Trophoblast cell (in vitro differentiated cells and primary cell): ENCODE measurements at regions not wholly inside any gene's neighbourhood (a gene's known extent, or its start where the extent isn't known, plus 50 kb on each side); places are given as distances from the start of the nearest gene placed in this dataset.
A peak's percentile ranks its signal among the peaks of the same experiment; 100 is the strongest.

Experiments used
- DNase-seq, 2 donors: peaks; one replicate each; pipeline ENCODE4 v3.0.0-alpha.2; 2016
- H2AFZ ChIP-seq: 2 replicates; pipeline ENCODE4 v1.6.1; 2013; ENCODE audit warnings: low read length, moderate library complexity, mild to moderate bottlenecking; ENCODE audit not compliant: insufficient read depth, poor library complexity
- H2AK5ac ChIP-seq: 2 replicates; pipeline ENCODE4 v1.6.1; 2013; ENCODE audit warnings: mild to moderate bottlenecking, low read length
- H2BK120ac ChIP-seq: 2 replicates; pipeline ENCODE4 v1.6.1; 2013; ENCODE audit warnings: low read length, mild to moderate bottlenecking, moderate library complexity; ENCODE audit not compliant: insufficient read depth, poor library complexity
- H2BK12ac ChIP-seq: 2 replicates; pipeline ENCODE4 v1.6.1; 2013; ENCODE audit warnings: mild to moderate bottlenecking, low read length, moderate library complexity
- H2BK5ac ChIP-seq: 2 replicates; pipeline ENCODE4 v1.6.1; 2013; ENCODE audit warnings: low read length, low read depth, moderate library complexity, mild to moderate bottlenecking; ENCODE audit not compliant: poor library complexity
- H3K14ac ChIP-seq: 2 replicates; pipeline ENCODE4 v1.6.1; 2013; ENCODE audit warnings: mild to moderate bottlenecking, low read length
- H3K18ac ChIP-seq: 2 replicates; pipeline ENCODE4 v1.6.1; 2013; ENCODE audit warnings: mild to moderate bottlenecking, low read length
- H3K23ac ChIP-seq: 2 replicates; pipeline ENCODE4 v1.6.1; 2013; ENCODE audit warnings: low read length
- H3K27ac ChIP-seq: 2 replicates; pipeline ENCODE4 v1.5.1; 2013; ENCODE audit warnings: low read depth, mild to moderate bottlenecking, inconsistent platforms, low read length, moderate library complexity
- H3K27me3 ChIP-seq: 2 replicates; pipeline ENCODE4 v1.6.1; 2013; ENCODE audit warnings: inconsistent platforms, mild to moderate bottlenecking, low read length, moderate library complexity; ENCODE audit not compliant: insufficient read depth
- H3K36me3 ChIP-seq, 2 experiments: 1 replicate in 1 of 2; 2 replicates in 1 of 2; pipeline ENCODE4 v1.6.1; 2013; ENCODE audit warnings: low read length in 2 of 2, mild to moderate bottlenecking in 2 of 2, moderate library complexity in 1 of 2; ENCODE audit not compliant: insufficient read depth in 2 of 2, control insufficient read depth in 1 of 2
- H3K4ac ChIP-seq: 2 replicates; pipeline ENCODE4 v1.6.1; 2013; ENCODE audit warnings: low read depth, mild to moderate bottlenecking, low read length, moderate library complexity
- H3K4me1 ChIP-seq, 2 experiments: 1 replicate in 1 of 2; 2 replicates in 1 of 2; pipeline ENCODE4 v1.6.1; 2013; ENCODE audit warnings: low read length in 2 of 2, mild to moderate bottlenecking in 2 of 2, moderate library complexity in 1 of 2; ENCODE audit not compliant: insufficient read depth in 2 of 2, control insufficient read depth in 1 of 2
- H3K4me2 ChIP-seq: 2 replicates; pipeline ENCODE4 v1.6.1; 2013; ENCODE audit warnings: inconsistent platforms, mild to moderate bottlenecking, low read length, moderate library complexity
- H3K4me3 ChIP-seq: 2 replicates; pipeline ENCODE4 v1.5.1; 2013; ENCODE audit warnings: mild to moderate bottlenecking, low read depth, low read length, inconsistent platforms
- H3K79me1 ChIP-seq: one replicate; pipeline ENCODE4 v1.6.1; 2013; ENCODE audit warnings: low read length
- H3K79me2 ChIP-seq: 2 replicates; pipeline ENCODE4 v1.6.1; 2013; ENCODE audit warnings: low read length, mild to moderate bottlenecking; ENCODE audit not compliant: control insufficient read depth, insufficient read depth, poor library complexity
- H3K9ac ChIP-seq: 2 replicates; pipeline ENCODE4 v1.6.1; 2013; ENCODE audit warnings: mild to moderate bottlenecking, low read length
- H3K9me3 ChIP-seq: 2 replicates; pipeline ENCODE4 v1.6.1; 2013; ENCODE audit warnings: low read depth, mild to moderate bottlenecking, control low read depth, inconsistent platforms, low read length; ENCODE audit not compliant: insufficient read depth
- H4K12ac ChIP-seq: 2 replicates; pipeline ENCODE4 v1.6.1; 2013; ENCODE audit warnings: low read depth, mild to moderate bottlenecking, low read length, moderate library complexity
- H4K8ac ChIP-seq: 2 replicates; pipeline ENCODE4 v1.6.1; 2013; ENCODE audit warnings: low read depth, mild to moderate bottlenecking, low read length, moderate library complexity
- H4K91ac ChIP-seq: one replicate; pipeline ENCODE4 v1.6.1; 2013; ENCODE audit warnings: low read depth, mild to moderate bottlenecking, low read length, moderate library complexity
- WGBS: extraction: QIAGEN DNeasy Blood & Tissue Kit; methylation state at CpG from one replicate; pipeline ENCODE4 v1.1.7; 2013; ENCODE audit warnings: missing lambda C conversion rate; ENCODE audit not compliant: insufficient read length, insufficient coverage; ENCODE audit errors: extremely low coverage; 5-methylcytosine and 5-hydroxymethylcytosine counted together

- Histone ChIP-seq H4K12ac (no peak overlapping the region), H4K8ac (no peak overlapping the region), H3K14ac (no peak overlapping the region), H2BK120ac (no peak overlapping the region), H3K9ac (no peak overlapping the region), H3K9me3 (no peaks in the 10 kb centered on the region), H2AFZ (no peak overlapping the region), H4K91ac (no peak overlapping the region), H3K23ac (no peak overlapping the region), H2BK5ac (no peak overlapping the region), H3K27ac (no peak overlapping the region), H3K36me3 (no peaks in the 10 kb centered on the region), H3K4me3 (no peak overlapping the region), H2AK5ac (no peak overlapping the region), H3K79me2 (no peaks in the 10 kb centered on the region), H3K4ac (no peak overlapping the region), H3K27me3 (no peaks in the 10 kb centered on the region), H2BK12ac (no peak overlapping the region), H3K4me1 (no peaks in the 10 kb centered on the region), H3K79me1 (no peaks in the 10 kb centered on the region), H3K18ac (no peak overlapping the region), H3K4me2 (no peak overlapping the region)
- WGBS = no CpG with 5 or more reads among the region's 1 CpG
- no peak for DNase-seq
Measured at GRCh38 chr3:80785875-80786274, 975.6 kb downstream of the GBE1 start.

GRCh38 chr3:80785475-80785874 is 976.0 kb downstream of the GBE1 start:
- no CpG with 5 or more reads among the region's 3 CpGs for WGBS
- Histone ChIP-seq H4K8ac (no peak overlapping the region), H3K4ac (no peak overlapping the region), H2BK120ac (no peak overlapping the region), H2AFZ (no peak overlapping the region), H3K4me2 (no peak overlapping the region), H4K12ac (no peak overlapping the region), H3K4me3 (no peak overlapping the region), H2BK5ac (no peak overlapping the region), H3K79me2 (no peaks in the 10 kb centered on the region), H3K79me1 (no peaks in the 10 kb centered on the region), H3K27me3 (no peaks in the 10 kb centered on the region), H2BK12ac (no peak overlapping the region), H2AK5ac (no peak overlapping the region), H3K27ac (no peak overlapping the region), H4K91ac (no peak overlapping the region), H3K23ac (no peak overlapping the region), H3K14ac (no peak overlapping the region), H3K18ac (no peak overlapping the region), H3K4me1 (no peaks in the 10 kb centered on the region), H3K36me3 (no peaks in the 10 kb centered on the region), H3K9me3 (no peaks in the 10 kb centered on the region), H3K9ac (no peak overlapping the region)
- peak in 1 of 2 donors; percentile 2 for DNase-seq

- Histone ChIP-seq H3K79me1 (no peaks in the 10 kb centered on the region), H2AK5ac (no peak overlapping the region), H2BK12ac (no peak overlapping the region), H2AFZ (peak overlapping the region; percentile 10), H3K4me1 (peaks cover 0 to 2% of the 10 kb centered on the region in 2 experiments), H3K36me3 (no peaks in the 10 kb centered on the region), H3K14ac (no peak overlapping the region), H3K4me2 (no peak overlapping the region), H4K91ac (no peak overlapping the region), H4K8ac (no peak overlapping the region), H3K79me2 (no peaks in the 10 kb centered on the region), H3K27me3 (no peaks in the 10 kb centered on the region), H2BK120ac (no peak overlapping the region), H4K12ac (no peak overlapping the region), H3K23ac (no peak overlapping the region), H3K4me3 (no peak overlapping the region), H2BK5ac (no peak overlapping the region), H3K4ac (no peak overlapping the region), H3K9ac (no peak overlapping the region), H3K27ac (no peak overlapping the region), H3K9me3 (peaks cover 4% of the 10 kb centered on the region), H3K18ac (no peak overlapping the region)
- peak; percentile 80 to 87 for DNase-seq
- no CpG with 5 or more reads among the region's 7 CpGs for WGBS
Measured at GRCh38 chr3:80771085-80771484, 990.4 kb downstream of the GBE1 start.

- no peak overlapping the region for H4K91ac ChIP-seq
- no peak overlapping the region for H3K4ac ChIP-seq
- H3K9ac ChIP-seq = no peak overlapping the region
- no peak overlapping the region for H4K12ac ChIP-seq
- no peak overlapping the region for H2AK5ac ChIP-seq
- no peak overlapping the region for H2BK12ac ChIP-seq
- no peak overlapping the region for H2AFZ ChIP-seq
- H3K36me3 ChIP-seq = no peaks in the 10 kb centered on the region
- no peak overlapping the region for H3K14ac ChIP-seq
- H3K79me1 ChIP-seq = no peaks in the 10 kb centered on the region
- peaks cover 4% of the 10 kb centered on the region for H3K9me3 ChIP-seq
- no peak overlapping the region for H3K23ac ChIP-seq
- H3K27ac ChIP-seq = no peak overlapping the region
- no peak overlapping the region for H3K18ac ChIP-seq
- H4K8ac ChIP-seq = no peak overlapping the region
- H2BK120ac ChIP-seq = no peak overlapping the region
- no peak overlapping the region for H3K4me2 ChIP-seq
- H3K27me3 ChIP-seq = no peaks in the 10 kb centered on the region
- no peak overlapping the region for H2BK5ac ChIP-seq
- peak; percentile 79 to 85 for DNase-seq
- no CpG with 5 or more reads among the region's 61 CpGs for WGBS
- H3K4me1 ChIP-seq = peaks cover 0 to 2% of the 10 kb centered on the region in 2 experiments
- H3K4me3 ChIP-seq = no peak overlapping the region
- no peaks in the 10 kb centered on the region for H3K79me2 ChIP-seq
Measured at GRCh38 chr3:80770106-80771074, 991.1 kb downstream of the GBE1 start.
